ENCODE measurements at regions not wholly inside any gene's neighbourhood (a gene's known extent, or its start where the extent isn't known, plus 50 kb on each side); places are given as distances from the start of the nearest gene placed in this dataset.

DNA sequence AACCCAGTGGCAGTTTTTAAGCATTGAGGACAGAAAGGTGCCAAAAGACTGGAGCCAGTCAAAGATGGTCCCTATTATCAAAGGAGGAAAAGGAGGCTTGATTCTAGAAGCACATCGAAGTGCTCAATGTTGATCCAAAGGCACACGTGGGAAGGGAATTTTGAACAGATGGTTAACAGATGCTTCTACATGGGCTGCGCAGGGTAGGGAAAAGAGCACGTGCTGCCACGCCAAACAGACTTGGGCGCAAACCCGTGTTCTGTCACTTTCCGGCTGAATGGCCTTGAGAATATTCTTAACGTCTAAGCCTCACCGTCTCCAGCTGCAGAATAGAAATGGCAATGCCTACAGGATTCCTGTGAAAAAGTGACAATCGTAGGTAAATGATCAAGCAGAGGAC is 217.9 kb upstream of the MTNR1B start:
- no peak for TF ChIP-seq POLR2AphosphoS5 (IDR thresholded peaks at IDR 0.05; ENCODE audit: low read depth)
- TF ChIP-seq STAT1 (IDR thresholded peaks at IDR 0.05; ENCODE audit: unreplicated experiment) = no peak
- no peak for TF ChIP-seq ZNF114 (CRISPR knock-in tag; IDR thresholded peaks at IDR 0.05)
- TF ChIP-seq EZH2phosphoT487 (IDR thresholded peaks at IDR 0.05; ENCODE audit: unreplicated experiment) = no peak
- TF ChIP-seq ZNF331 (CRISPR knock-in tag; IDR thresholded peaks at IDR 0.05; ENCODE audit: low read depth) = no peak
- TF ChIP-seq CREB1 (CRISPR knock-in tag; IDR thresholded peaks at IDR 0.05; ENCODE audit: low read depth) = no peak
- TF ChIP-seq, protein P1, sequence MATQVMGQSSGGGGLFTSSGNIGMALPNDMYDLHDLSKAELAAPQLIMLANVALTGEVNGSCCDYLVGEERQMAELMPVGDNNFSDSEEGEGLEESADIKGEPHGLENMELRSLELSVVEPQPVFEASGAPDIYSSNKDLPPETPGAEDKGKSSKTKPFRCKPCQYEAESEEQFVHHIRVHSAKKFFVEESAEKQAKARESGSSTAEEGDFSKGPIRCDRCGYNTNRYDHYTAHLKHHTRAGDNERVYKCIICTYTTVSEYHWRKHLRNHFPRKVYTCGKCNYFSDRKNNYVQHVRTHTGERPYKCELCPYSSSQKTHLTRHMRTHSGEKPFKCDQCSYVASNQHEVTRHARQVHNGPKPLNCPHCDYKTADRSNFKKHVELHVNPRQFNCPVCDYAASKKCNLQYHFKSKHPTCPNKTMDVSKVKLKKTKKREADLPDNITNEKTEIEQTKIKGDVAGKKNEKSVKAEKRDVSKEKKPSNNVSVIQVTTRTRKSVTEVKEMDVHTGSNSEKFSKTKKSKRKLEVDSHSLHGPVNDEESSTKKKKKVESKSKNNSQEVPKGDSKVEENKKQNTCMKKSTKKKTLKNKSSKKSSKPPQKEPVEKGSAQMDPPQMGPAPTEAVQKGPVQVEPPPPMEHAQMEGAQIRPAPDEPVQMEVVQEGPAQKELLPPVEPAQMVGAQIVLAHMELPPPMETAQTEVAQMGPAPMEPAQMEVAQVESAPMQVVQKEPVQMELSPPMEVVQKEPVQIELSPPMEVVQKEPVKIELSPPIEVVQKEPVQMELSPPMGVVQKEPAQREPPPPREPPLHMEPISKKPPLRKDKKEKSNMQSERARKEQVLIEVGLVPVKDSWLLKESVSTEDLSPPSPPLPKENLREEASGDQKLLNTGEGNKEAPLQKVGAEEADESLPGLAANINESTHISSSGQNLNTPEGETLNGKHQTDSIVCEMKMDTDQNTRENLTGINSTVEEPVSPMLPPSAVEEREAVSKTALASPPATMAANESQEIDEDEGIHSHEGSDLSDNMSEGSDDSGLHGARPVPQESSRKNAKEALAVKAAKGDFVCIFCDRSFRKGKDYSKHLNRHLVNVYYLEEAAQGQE (IDR thresholded peaks at IDR 0.05; ENCODE audit: unreplicated experiment) = no peak
- no peak for TF ChIP-seq CTCF (conservative IDR thresholded peaks at IDR 0.05; ENCODE audit: low read depth in 2 of 2)
- TF ChIP-seq JUNB (IDR thresholded peaks at IDR 0.05; ENCODE audit: unreplicated experiment) = no peak
- no peak for TF ChIP-seq ZNF462 (CRISPR knock-in tag; IDR thresholded peaks at IDR 0.05)
- Mint-ChIP-seq H3K36me3 (ENCODE audit: low read depth) (peaks cover 14% of the 10 kb centered on the region; the same call in 2 of the 3 replicates), H3K4me3 (no peak overlapping the region), H3K27me3 (ENCODE audit: insufficient read depth, low read depth, poor library complexity) (peaks cover 12% of the 10 kb centered on the region), H3K27ac (no peak overlapping the region), H3K4me1 (peaks cover 10% of the 10 kb centered on the region; the same call in 2 of the 3 replicates), H3K9me3 (peaks cover 14% of the 10 kb centered on the region)
- H3K79me2 ChIP-seq (replicated peaks; ENCODE audit: insufficient read depth) = no peaks in the 10 kb centered on the region
- H4K20me1 ChIP-seq (replicated peaks; ENCODE audit: insufficient read depth) = no peaks in the 10 kb centered on the region
- no peaks in the 10 kb centered on the region for H3K36me3 ChIP-seq (ENCODE audit: insufficient read depth)
- H3K4me2 ChIP-seq = no peak overlapping the region
- H2AFZ ChIP-seq = no peak overlapping the region
- no peak overlapping the region for H3K27ac ChIP-seq (ENCODE audit: low read depth)
- no peaks in the 10 kb centered on the region for H3K9me2 ChIP-seq (ENCODE audit: insufficient read depth)
- H3F3A ChIP-seq (replicated peaks; ENCODE audit: low read depth) = no peaks in the 10 kb centered on the region
- ATAC-seq = no peak
- peaks cover 7% of the 10 kb centered on the region; the same call in 1 of the 2 replicates for H3K4me1 ChIP-seq (ENCODE audit: insufficient read depth)
- no peak overlapping the region for H3K4me3 ChIP-seq
- no peaks in the 10 kb centered on the region for H3K27me3 ChIP-seq (ENCODE audit: insufficient read depth)
- DNase-seq (ENCODE audit: low spot score) = no peak

Measured in GM23338 (cell line).